Keratinocyte (primary cell): ENCODE measurements at regions not wholly inside any gene's neighbourhood (a gene's known extent, or its start where the extent isn't known, plus 50 kb on each side); places are given as distances from the start of the nearest gene placed in this dataset.

ENCODE experiments used
- DNase-seq: peaks from one replicate; pipeline ENCODE4 v3.0.0-alpha.2; 2011; ENCODE audit warnings: low read depth, missing footprints, low spot score
- FAIRE-seq: peaks from 2 replicates; lab custom pipeline; 2011; peaks lifted over from hg19 to GRCh38; lab: Jason Lieb, UNC
- H2AFZ ChIP-seq: 2 replicates; pipeline ENCODE4 v1.6.0; 2012; ENCODE audit warnings: low read length, control low read depth, inconsistent platforms; ENCODE audit not compliant: control insufficient read depth
- H3K27ac ChIP-seq: 2 replicates; pipeline ENCODE4 v1.5.1; 2011; ENCODE audit warnings: low read length; ENCODE audit not compliant: control insufficient read depth, insufficient read depth
- H3K27me3 ChIP-seq: 3 replicates; pipeline ENCODE4 v1.6.0; 2011; ENCODE audit warnings: low read length; ENCODE audit not compliant: control insufficient read depth, insufficient read depth; ENCODE audit errors: extremely low read depth
- H3K36me3 ChIP-seq, 2 experiments: 2 replicates in 1 of 2; 3 replicates in 1 of 2; pipeline ENCODE4 v1.5.1; 2011; ENCODE audit warnings: low read length in 2 of 2, mild to moderate bottlenecking in 1 of 2; ENCODE audit not compliant: control insufficient read depth in 2 of 2, insufficient read depth in 2 of 2; ENCODE audit errors: extremely low read depth in 1 of 2
- H3K4me1 ChIP-seq: 3 replicates; pipeline ENCODE4 v1.5.1; 2011; ENCODE audit warnings: low read length; ENCODE audit not compliant: control insufficient read depth, insufficient read depth; ENCODE audit errors: extremely low read depth
- H3K4me2 ChIP-seq: 3 replicates; pipeline ENCODE4 v1.6.0; 2011; ENCODE audit warnings: low read depth, low read length; ENCODE audit not compliant: control insufficient read depth, insufficient read depth; ENCODE audit errors: extremely low read depth
- H3K4me3 ChIP-seq, 3 experiments: fragments of 200-600 bp in 1 of 3; sonication (generic) in 1 of 3; 2 replicates in 2 of 3; 3 replicates in 1 of 3; pipeline ENCODE4 v1.5.1; 2011 to 2016; ENCODE audit warnings: low read length in 3 of 3, mild to moderate bottlenecking in 3 of 3, control low read depth in 2 of 3, inconsistent platforms in 1 of 3, low read depth in 1 of 3, mixed read lengths in 1 of 3, mixed run types in 1 of 3, moderate library complexity in 1 of 3; ENCODE audit not compliant: control insufficient read depth in 2 of 3, insufficient read depth in 2 of 3; ENCODE audit errors: extremely low read depth in 1 of 3
- H3K79me2 ChIP-seq: 2 replicates; pipeline ENCODE4 v1.6.0; 2012; ENCODE audit warnings: low read length; ENCODE audit not compliant: control insufficient read depth, insufficient read depth
- H3K9ac ChIP-seq: 3 replicates; pipeline ENCODE4 v1.6.0; 2011; ENCODE audit warnings: low read length; ENCODE audit not compliant: control insufficient read depth, insufficient read depth; ENCODE audit errors: extremely low read depth
- H3K9me1 ChIP-seq: 3 replicates; pipeline ENCODE4 v1.6.0; 2011; ENCODE audit warnings: low read length; ENCODE audit not compliant: control insufficient read depth, insufficient read depth; ENCODE audit errors: extremely low read depth
- H3K9me3 ChIP-seq: 2 replicates; pipeline ENCODE4 v1.5.1; 2012; ENCODE audit warnings: low read depth, low read length; ENCODE audit not compliant: control insufficient read depth
- H4K20me1 ChIP-seq: 3 replicates; pipeline ENCODE4 v1.6.0; 2011; ENCODE audit warnings: low read length; ENCODE audit not compliant: control insufficient read depth, insufficient read depth; ENCODE audit errors: extremely low read depth
- CTCF ChIP-seq, 3 experiments: IDR thresholded peaks in 1 of 3; conservative IDR thresholded peaks in 1 of 3; optimal IDR thresholded peaks in 1 of 3; 2 replicates in 2 of 3; 3 replicates in 1 of 3; pipeline versions ENCODE3 to v1.5.1; 2011; ENCODE audit warnings: low read length in 3 of 3, mild to moderate bottlenecking in 3 of 3, moderate library complexity in 2 of 3, control low read depth in 1 of 3, inconsistent platforms in 1 of 3; ENCODE audit not compliant: insufficient read depth in 2 of 3; ENCODE audit errors: extremely low read depth in 1 of 3
- EZH2 ChIP-seq: IDR thresholded peaks from one replicate; pipeline ENCODE4 v1.6.1; 2012; ENCODE audit warnings: inconsistent platforms, mild to moderate bottlenecking, low read length, moderate library complexity
- dilution Hi-C: fragments of 300-500 bp; cut with MboI; formaldehyde crosslinking; loops from one replicate; pipeline ENCODE4 v1.7.0; 2020; ENCODE audit warnings: low sequenced_read_pairs; ENCODE audit not compliant: extremely low pct_ligation_motif_present

GRCh38 chr21:16194095-16194787 lies 464.5 kb downstream of the USP25 start:
- no peaks in the 10 kb centered on the region for H3K27me3 ChIP-seq
- H3K4me1 ChIP-seq: no peaks in the 10 kb centered on the region
- H3K79me2 ChIP-seq: no peaks in the 10 kb centered on the region
- no peaks in the 10 kb centered on the region for H3K36me3 ChIP-seq
- H3K9ac ChIP-seq: no peak overlapping the region
- H4K20me1 ChIP-seq: no peaks in the 10 kb centered on the region
- no peaks in the 10 kb centered on the region for H3K9me3 ChIP-seq
- no peak overlapping the region for H3K27ac ChIP-seq
- DNase-seq (no peak), FAIRE-seq (no peak)
- TF ChIP-seq CTCF (optimal IDR thresholded peaks at IDR 0.05 in 1 of 3, IDR thresholded peaks at IDR 0.05 in 1 of 3, conservative IDR thresholded peaks at IDR 0.05 in 1 of 3; ENCODE audit: extremely low read depth in 1 of 3, insufficient read depth in 2 of 3, low read length in 3 of 3): no peak
- H2AFZ ChIP-seq: peak overlapping the region; percentile 44
- dilution Hi-C loops: no loop called here
- H3K4me3 ChIP-seq: no peak overlapping the region
- no peak overlapping the region for H3K4me2 ChIP-seq
- H3K9me1 ChIP-seq: no peaks in the 10 kb centered on the region

- DNase-seq: no peak
- FAIRE-seq: no peak
- dilution Hi-C loops: no loop called here
Observed at GRCh38 chr21:16194788-16195537, 465.2 kb downstream of the USP25 start.

More at GRCh38 chr21:16194788-16195537, 465.2 kb downstream of the USP25 start:
- H4K20me1 ChIP-seq: no peaks in the 10 kb centered on the region
- no peaks in the 10 kb centered on the region for H3K79me2 ChIP-seq
- H2AFZ ChIP-seq: no peak overlapping the region
- TF ChIP-seq EZH2 (no peak), CTCF (optimal IDR thresholded peaks at IDR 0.05 in 1 of 3, IDR thresholded peaks at IDR 0.05 in 1 of 3, conservative IDR thresholded peaks at IDR 0.05 in 1 of 3; ENCODE audit: extremely low read depth in 1 of 3, insufficient read depth in 2 of 3, low read length in 3 of 3) (no peak)
- H3K9ac ChIP-seq: no peak overlapping the region
- no peaks in the 10 kb centered on the region for H3K4me1 ChIP-seq
- H3K4me3 ChIP-seq: no peak overlapping the region
- no peaks in the 10 kb centered on the region for H3K36me3 ChIP-seq
- H3K9me3 ChIP-seq: no peaks in the 10 kb centered on the region
- no peak overlapping the region for H3K27ac ChIP-seq
- H3K9me1 ChIP-seq: no peaks in the 10 kb centered on the region
- no peaks in the 10 kb centered on the region for H3K27me3 ChIP-seq
- no peak overlapping the region for H3K4me2 ChIP-seq
